ENCODE measurements at regions not wholly inside any gene's neighbourhood (a gene's known extent, or its start where the extent isn't known, plus 50 kb on each side); places are given as distances from the start of the nearest gene placed in this dataset.

DNA sequence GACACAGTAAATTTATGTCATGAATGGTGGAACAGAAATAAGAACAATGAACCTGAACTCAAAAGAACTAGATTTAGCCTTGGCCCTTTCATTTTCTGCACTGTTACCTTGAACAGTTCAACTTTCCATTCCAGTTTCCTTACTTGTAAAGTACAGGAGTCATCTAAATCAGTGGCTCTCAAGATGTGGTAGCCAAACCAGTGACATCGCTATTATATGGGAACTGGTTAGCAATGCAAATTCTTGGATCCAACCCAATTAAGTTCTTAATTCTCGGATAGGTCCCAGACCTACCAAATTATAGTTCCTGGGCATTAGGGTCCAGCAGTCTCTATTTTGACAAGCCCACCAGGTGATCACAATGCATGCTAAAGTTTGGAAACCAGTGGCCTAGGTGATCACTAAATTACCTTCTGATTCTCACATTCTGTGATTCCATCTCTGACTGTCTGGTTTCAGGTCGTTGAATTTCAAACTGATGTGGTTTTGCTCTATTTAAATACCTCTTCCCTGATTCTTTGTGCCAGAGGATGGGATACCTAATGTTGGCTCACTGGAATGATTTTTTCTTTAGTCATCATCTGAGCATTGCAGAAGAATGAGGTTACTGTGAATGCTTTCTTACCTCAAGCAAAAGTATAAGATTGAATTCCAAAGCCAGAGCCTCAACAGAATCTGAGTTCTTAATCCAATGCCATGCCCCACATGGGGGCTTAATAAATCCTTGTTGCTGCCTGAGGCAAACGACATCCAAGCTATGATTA lies 253.8 kb downstream of the ENC1 start:
- peak; percentile 34 for DNase-seq (ENCODE audit: low read depth)
- no peak overlapping the region for H3K4me3 ChIP-seq (replicated peaks; ENCODE audit: low read depth, low read length)
- TF ChIP-seq, protein P1, sequence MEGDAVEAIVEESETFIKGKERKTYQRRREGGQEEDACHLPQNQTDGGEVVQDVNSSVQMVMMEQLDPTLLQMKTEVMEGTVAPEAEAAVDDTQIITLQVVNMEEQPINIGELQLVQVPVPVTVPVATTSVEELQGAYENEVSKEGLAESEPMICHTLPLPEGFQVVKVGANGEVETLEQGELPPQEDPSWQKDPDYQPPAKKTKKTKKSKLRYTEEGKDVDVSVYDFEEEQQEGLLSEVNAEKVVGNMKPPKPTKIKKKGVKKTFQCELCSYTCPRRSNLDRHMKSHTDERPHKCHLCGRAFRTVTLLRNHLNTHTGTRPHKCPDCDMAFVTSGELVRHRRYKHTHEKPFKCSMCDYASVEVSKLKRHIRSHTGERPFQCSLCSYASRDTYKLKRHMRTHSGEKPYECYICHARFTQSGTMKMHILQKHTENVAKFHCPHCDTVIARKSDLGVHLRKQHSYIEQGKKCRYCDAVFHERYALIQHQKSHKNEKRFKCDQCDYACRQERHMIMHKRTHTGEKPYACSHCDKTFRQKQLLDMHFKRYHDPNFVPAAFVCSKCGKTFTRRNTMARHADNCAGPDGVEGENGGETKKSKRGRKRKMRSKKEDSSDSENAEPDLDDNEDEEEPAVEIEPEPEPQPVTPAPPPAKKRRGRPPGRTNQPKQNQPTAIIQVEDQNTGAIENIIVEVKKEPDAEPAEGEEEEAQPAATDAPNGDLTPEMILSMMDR (IDR thresholded peaks at IDR 0.05; ENCODE audit: low read length, missing control alignments) = no peak

DNA sequence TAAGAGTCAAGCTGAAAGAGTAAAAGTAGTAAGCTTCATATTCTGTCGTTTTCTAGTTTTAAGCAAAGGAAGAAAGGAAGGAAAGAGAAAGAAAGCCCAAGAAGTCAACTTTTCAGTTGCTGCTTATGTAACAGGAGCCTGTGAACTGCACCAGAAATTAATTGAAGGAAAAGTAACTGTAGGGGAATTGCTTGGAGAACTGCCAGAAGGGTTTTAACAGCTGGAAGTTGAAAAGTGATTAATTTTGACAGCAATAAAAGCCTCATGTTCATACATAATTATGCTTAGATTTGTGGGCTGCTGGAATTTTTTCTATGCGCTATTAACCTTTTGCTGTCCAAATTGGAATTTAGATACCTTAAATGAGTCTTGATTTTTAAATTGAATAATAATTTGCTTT lies 255.7 kb downstream of the ENC1 start:
- TF ChIP-seq, protein P1 (IDR thresholded peaks at IDR 0.05; ENCODE audit: low read length, missing control alignments) = no peak
- no peak overlapping the region for H3K4me3 ChIP-seq (replicated peaks; ENCODE audit: low read depth, low read length)
- no peak for DNase-seq (ENCODE audit: low read depth)

DNA sequence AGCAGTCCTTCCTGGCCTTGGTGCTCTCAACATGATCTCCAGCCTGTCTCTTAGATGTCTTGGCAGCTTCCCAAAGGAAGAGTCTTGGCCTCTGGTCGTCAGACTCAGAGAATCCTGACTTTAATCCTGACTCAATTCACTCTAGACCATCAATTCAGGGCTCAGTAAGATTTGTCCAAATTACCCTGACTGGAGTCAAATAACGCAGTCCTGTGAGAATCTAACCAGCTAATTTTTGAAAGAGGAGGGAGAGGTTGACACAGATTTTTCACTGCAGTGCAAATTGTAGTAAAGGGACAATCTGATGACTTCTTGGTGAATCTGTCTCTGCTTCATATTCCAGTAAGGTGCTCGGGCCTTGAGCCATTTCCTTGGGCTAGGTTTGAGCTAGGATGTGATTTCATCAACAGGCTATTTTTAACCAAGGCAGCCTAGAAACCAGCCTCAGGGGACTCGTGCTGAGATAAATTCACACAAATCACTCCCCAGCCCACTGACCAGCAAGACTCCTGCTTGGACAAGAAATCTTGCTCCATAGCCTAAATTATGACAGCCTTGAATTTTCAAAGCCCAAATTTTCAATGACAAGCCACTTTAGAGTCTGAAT lies 257.4 kb downstream of the ENC1 start:
- peak; percentile 83 for DNase-seq (ENCODE audit: low read depth)
- TF ChIP-seq, protein P1 (IDR thresholded peaks at IDR 0.05; ENCODE audit: low read length, missing control alignments) = no peak
- H3K4me3 ChIP-seq (replicated peaks; ENCODE audit: low read depth, low read length) = no peak overlapping the region

DNA sequence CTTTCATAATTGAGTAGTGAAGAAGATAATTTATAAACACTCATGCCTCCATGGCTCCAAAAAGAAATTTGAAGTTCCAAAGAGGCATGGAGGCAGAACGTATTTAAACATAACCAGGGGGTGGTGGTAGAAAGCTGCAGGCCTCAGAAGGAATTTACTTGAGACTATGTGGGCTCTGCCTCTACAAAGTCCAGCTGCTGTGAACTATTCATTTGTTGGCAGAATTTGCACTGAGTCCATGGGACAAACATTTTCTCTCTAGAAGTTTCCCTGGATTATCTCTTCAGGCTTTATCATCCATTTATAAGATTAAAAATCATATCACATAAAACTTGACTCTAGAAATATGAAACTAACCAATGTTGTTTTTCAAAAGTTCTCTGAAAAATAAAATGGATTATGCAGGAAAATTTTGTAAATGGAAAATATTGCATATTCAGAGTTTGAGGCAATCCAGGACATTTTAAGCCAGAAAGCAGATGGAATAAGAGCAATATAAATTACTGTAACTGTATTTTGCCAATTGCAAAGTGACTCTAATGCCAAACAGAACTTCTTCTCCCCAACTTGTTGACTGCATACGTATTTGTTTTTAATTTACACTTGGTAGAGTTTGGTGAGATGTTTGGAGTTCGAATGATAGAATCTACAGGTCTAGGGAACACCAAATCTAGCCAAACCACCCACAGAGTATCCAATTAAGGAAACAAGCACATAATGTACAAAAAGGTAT lies 258.2 kb downstream of the ENC1 start:
- TF ChIP-seq, protein P1 (IDR thresholded peaks at IDR 0.05; ENCODE audit: low read length, missing control alignments) = no peak
- H3K4me3 ChIP-seq (replicated peaks; ENCODE audit: low read depth, low read length) = no peak overlapping the region
- no peak for DNase-seq (ENCODE audit: low read depth)

DNA sequence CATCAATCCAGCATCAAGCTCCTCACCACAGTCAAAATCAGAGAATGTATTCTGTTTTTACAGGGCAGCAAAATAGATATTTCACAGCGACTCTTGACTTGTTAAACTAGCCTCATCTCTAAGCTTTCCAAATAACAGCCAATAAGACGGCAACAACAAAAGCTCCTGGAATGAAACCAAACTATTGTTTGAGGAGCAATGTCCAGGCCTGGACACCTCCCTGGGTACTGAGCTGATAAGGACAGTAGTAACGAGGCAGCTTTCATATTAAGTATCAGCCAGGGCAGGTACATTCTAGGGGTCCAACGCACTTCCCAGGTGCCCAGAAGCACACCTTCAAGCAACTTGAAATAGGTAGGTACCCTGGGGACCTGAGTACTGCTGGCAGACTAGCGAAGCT lies 260.3 kb downstream of the ENC1 start:
- H3K4me3 ChIP-seq (replicated peaks; ENCODE audit: low read depth, low read length) = no peak overlapping the region
- TF ChIP-seq, protein P1 (IDR thresholded peaks at IDR 0.05; ENCODE audit: low read length, missing control alignments) = no peak
- DNase-seq (ENCODE audit: low read depth) = no peak

DNA sequence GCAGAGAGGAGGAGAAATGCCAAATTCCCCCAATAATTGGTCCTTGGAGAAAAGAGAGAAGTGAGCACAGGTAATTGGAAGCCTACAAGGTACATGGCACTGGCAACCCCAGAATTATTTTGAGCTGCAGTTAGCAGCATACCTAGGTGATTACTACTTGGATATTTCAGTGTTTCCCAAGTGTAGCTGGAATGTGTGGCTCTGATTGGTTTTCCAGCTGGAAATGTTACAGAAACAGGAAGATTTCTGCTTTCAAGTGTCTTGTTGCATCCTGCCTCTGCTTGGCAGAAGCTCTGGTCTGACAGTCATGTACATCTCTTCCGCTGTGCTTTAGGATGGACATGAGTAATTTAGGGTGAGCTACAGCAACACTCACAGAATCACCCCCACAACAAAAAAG lies 262.1 kb downstream of the ENC1 start:
- peak; percentile 17 for DNase-seq (ENCODE audit: low read depth)
- no peak overlapping the region for H3K4me3 ChIP-seq (replicated peaks; ENCODE audit: low read depth, low read length)
- TF ChIP-seq, protein P1 (IDR thresholded peaks at IDR 0.05; ENCODE audit: low read length, missing control alignments) = no peak
